NCI-H2227 treated with DMSO at 0.1 percent for 48 hours (cell line): ENCODE measurements at regions not wholly inside any gene's neighbourhood (a gene's known extent, or its start where the extent isn't known, plus 50 kb on each side); places are given as distances from the start of the nearest gene placed in this dataset.

ENCODE experiments used
- DNase-seq: peaks from one replicate; lab custom pipeline; 2025; lab: John Stamatoyannopoulos, UW

- no peak for DNase-seq
These were observed 136.7 kb downstream of the DAD1 start for GRCh38 chr14:22452330-22452729.

GRCh38 chr14:22450266-22450665 lies 138.8 kb downstream of the DAD1 start:
- no peak for DNase-seq

GRCh38 chr14:22449600-22449905 lies 139.5 kb downstream of the DAD1 start:
- no peak for DNase-seq

- DNase-seq: no peak
These were observed 140.0 kb downstream of the DAD1 start for GRCh38 chr14:22448905-22449599.

GRCh38 chr14:22448035-22448904 lies 140.8 kb downstream of the DAD1 start:
- DNase-seq: no peak

- peak; percentile 69 for DNase-seq
These were observed 150.3 kb downstream of the DAD1 start for GRCh38 chr14:22438742-22439141.

- no peak for DNase-seq
These were observed 154.0 kb downstream of the DAD1 start for GRCh38 chr14:22434901-22435550.

GRCh38 chr14:22434030-22434429 lies 155.0 kb downstream of the DAD1 start:
- DNase-seq: no peak

- no peak for DNase-seq
These were observed 156.0 kb downstream of the DAD1 start for GRCh38 chr14:22433069-22433468.

GRCh38 chr14:22432348-22432976 lies 156.6 kb downstream of the DAD1 start:
- peak; percentile 25 for DNase-seq

- DNase-seq: no peak
These were observed 159.3 kb downstream of the DAD1 start for GRCh38 chr14:22429546-22430294.

- DNase-seq: no peak
These were observed 160.2 kb downstream of the DAD1 start for GRCh38 chr14:22428700-22429291.

- DNase-seq: no peak
These were observed 161.2 kb downstream of the DAD1 start for GRCh38 chr14:22427771-22428231.

- no peak for DNase-seq
These were observed 162.3 kb downstream of the DAD1 start for GRCh38 chr14:22426711-22427110.

GRCh38 chr14:22423958-22424357 lies 165.1 kb downstream of the DAD1 start:
- DNase-seq: no peak

- no peak for DNase-seq
These were observed 166.8 kb downstream of the DAD1 start for GRCh38 chr14:22422238-22422637.

- DNase-seq: no peak
These were observed 168.3 kb downstream of the DAD1 start for GRCh38 chr14:22420598-22421186.

GRCh38 chr14:22419620-22420019 lies 169.4 kb downstream of the DAD1 start:
- no peak for DNase-seq

- DNase-seq: no peak
These were observed 170.4 kb downstream of the DAD1 start for GRCh38 chr14:22418631-22419030.

GRCh38 chr14:22417914-22418313 lies 171.1 kb downstream of the DAD1 start:
- DNase-seq: no peak

- no peak for DNase-seq
These were observed 172.8 kb downstream of the DAD1 start for GRCh38 chr14:22416193-22416592.
